ENCODE measurements at regions not wholly inside any gene's neighbourhood (a gene's known extent, or its start where the extent isn't known, plus 50 kb on each side); places are given as distances from the start of the nearest gene placed in this dataset.

- Histone ChIP-seq H3K4me3 (replicated peaks in 1 of 2; ENCODE audit: low read depth in 1 of 2, low read length in 2 of 2) (no peak overlapping the region), H3K79me2 (ENCODE audit: insufficient read depth, low read length) (no peaks in the 10 kb centered on the region), H3K27ac (ENCODE audit: low read depth, low read length) (no peak overlapping the region), H2AFZ (ENCODE audit: low read depth, low read length, poor library complexity, severe bottlenecking) (no peak overlapping the region), H4K20me1 (ENCODE audit: insufficient read depth) (no peaks in the 10 kb centered on the region), H3K4me2 (ENCODE audit: low read length) (no peak overlapping the region), H3K36me3 (ENCODE audit: control insufficient read depth in 1 of 2, insufficient read depth in 2 of 2, low read length in 2 of 2) (no peaks in the 10 kb centered on the region), H3K4me1 (ENCODE audit: control insufficient read depth in 1 of 2, insufficient read depth in 2 of 2, low read length in 2 of 2) (no peaks in the 10 kb centered on the region), H3K9ac (ENCODE audit: low read length) (no peak overlapping the region), H3K9me3 (ENCODE audit: control insufficient read depth in 1 of 2, insufficient read depth in 1 of 2, low read depth in 1 of 2, low read length in 2 of 2) (peaks cover 5 to 16% of the 10 kb centered on the region in 2 experiments; a peak in 2 of 4 replicates), H3K27me3 (ENCODE audit: insufficient read depth, low read length) (no peaks in the 10 kb centered on the region), H3K9me2 (ENCODE audit: insufficient read depth) (no peaks in the 10 kb centered on the region)
- no TSS peak for BruUV-seq (replicated peaks)
- CTCF ChIA-PET: no interaction called here
- RAD21 ChIA-PET (ENCODE audit: low non-redundant PET in 1 of 2, low total read pairs in 2 of 2, uncharacterized antibody in 2 of 2, unreplicated experiment in 2 of 2): no interaction called here
- intact Hi-C loops (cut with micrococcal nuclease): no loop called here
- POLR2A ChIA-PET: no interaction called here
- no peak for ATAC-seq
- no peak for DNase-seq (ENCODE audit: low read depth, low spot score)
- TF ChIP-seq RAD21 (IDR thresholded peaks at IDR 0.05; ENCODE audit: low read depth) (no peak), SRF (IDR thresholded peaks at IDR 0.05; ENCODE audit: low read depth) (no peak)
Measured at GRCh38 chr4:64464581-64464980, 55.3 kb upstream of the TECRL start.

All from HCT116 (cell line).